PC-9 (cell line): ENCODE measurements at regions not wholly inside any gene's neighbourhood (a gene's known extent, or its start where the extent isn't known, plus 50 kb on each side); places are given as distances from the start of the nearest gene placed in this dataset.

Experiments
- BruUV-seq: library from RNA; stranded (reverse); fragments of 400-500 nt; replicated peaks from 2 replicates; lab custom pipeline; 2021; lab: Mats Ljungman, UMichigan
- CTCF ChIA-PET: fragments of 300-600 bp; sonication (Branson Sonifier 250); formaldehyde crosslinking; loops from one replicate; lab custom pipeline; 2022; ENCODE audit warnings: antibody characterized with exemption; lab: Charles Lee
- POLR2A ChIA-PET: fragments of 300-600 bp; sonication (Branson Sonifier 250); formaldehyde crosslinking; loops from one replicate; lab custom pipeline; 2022; ENCODE audit warnings: antibody characterized with exemption; ENCODE audit not compliant: unreplicated experiment; lab: Charles Lee
- DNase-seq, 2 experiments: peaks; one replicate each; pipeline versions ENCODE4 v3.0.0 to v3.0.0-alpha.2; 2015 to 2022; ENCODE audit warnings: mixed read lengths in 1 of 2
- H2AFZ ChIP-seq: fragments of 200-600 bp; sonication (generic); 2 replicates; pipeline ENCODE4 v1.8.1; 2017; ENCODE audit warnings: antibody characterized with exemption
- H3F3A ChIP-seq: fragments of 200-600 bp; sonication (generic); 2 replicates; pipeline ENCODE4 v1.8.1; 2017; ENCODE audit warnings: antibody characterized with exemption, mild to moderate bottlenecking, low read depth; ENCODE audit not compliant: insufficient read depth
- H3K27ac ChIP-seq: fragments of 200-600 bp; sonication (generic); 2 replicates; pipeline ENCODE4 v1.6.1; 2016; ENCODE audit warnings: mixed run types
- H3K27me3 ChIP-seq: fragments of 200-600 bp; sonication (generic); 2 replicates; pipeline ENCODE4 v1.6.1; 2016; ENCODE audit warnings: low read depth, mixed run types; ENCODE audit not compliant: insufficient read depth
- H3K36me3 ChIP-seq: fragments of 200-600 bp; sonication (generic); 2 replicates; pipeline ENCODE4 v1.6.1; 2016; ENCODE audit warnings: low read depth, mixed run types
- H3K4me1 ChIP-seq: fragments of 200-600 bp; sonication (generic); replicated peaks from 2 replicates; pipeline ENCODE4 v1.6.1; 2016; ENCODE audit warnings: mixed run types; ENCODE audit not compliant: insufficient read depth
- H3K4me2 ChIP-seq: fragments of 200-600 bp; sonication (generic); 2 replicates; pipeline ENCODE4 v1.6.1; 2017; ENCODE audit warnings: mixed run types
- H3K4me3 ChIP-seq: fragments of 200-600 bp; sonication (generic); 2 replicates; pipeline ENCODE4 v1.6.1; 2016; ENCODE audit warnings: mixed run types
- H3K79me2 ChIP-seq: fragments of 200-600 bp; sonication (generic); 2 replicates; pipeline ENCODE4 v1.6.1; 2017; ENCODE audit warnings: low read depth, mixed run types
- H3K9me2 ChIP-seq: fragments of 200-600 bp; sonication (generic); 2 replicates; pipeline ENCODE4 v1.8.1; 2017; ENCODE audit warnings: mild to moderate bottlenecking; ENCODE audit not compliant: insufficient read depth
- H3K9me3 ChIP-seq: fragments of 200-600 bp; sonication (generic); 2 replicates; pipeline ENCODE4 v1.8.1; 2016; ENCODE audit warnings: low read depth; ENCODE audit not compliant: insufficient read depth
- H4K20me1 ChIP-seq: fragments of 200-600 bp; sonication (generic); 2 replicates; pipeline ENCODE4 v1.8.1; 2017; ENCODE audit not compliant: insufficient read depth
- CTCF ChIP-seq: fragments of 200-600 bp; sonication (generic); conservative IDR thresholded peaks from 2 replicates; pipeline ENCODE4 v1.6.1; 2017; ENCODE audit warnings: mixed run types, antibody characterized with exemption, mild to moderate bottlenecking, moderate library complexity
- EZH2 ChIP-seq: fragments of 200-600 bp; sonication (generic); IDR thresholded peaks from 2 replicates; pipeline ENCODE4 v1.8.0; 2017; ENCODE audit warnings: antibody characterized with exemption, low read depth
- intact Hi-C: fragments of 100-400 bp; cut with micrococcal nuclease; formaldehyde crosslinking; loops from one replicate; pipeline ENCODE4 v1.10.0; 2022; ENCODE audit not compliant: unreplicated experiment

DNA sequence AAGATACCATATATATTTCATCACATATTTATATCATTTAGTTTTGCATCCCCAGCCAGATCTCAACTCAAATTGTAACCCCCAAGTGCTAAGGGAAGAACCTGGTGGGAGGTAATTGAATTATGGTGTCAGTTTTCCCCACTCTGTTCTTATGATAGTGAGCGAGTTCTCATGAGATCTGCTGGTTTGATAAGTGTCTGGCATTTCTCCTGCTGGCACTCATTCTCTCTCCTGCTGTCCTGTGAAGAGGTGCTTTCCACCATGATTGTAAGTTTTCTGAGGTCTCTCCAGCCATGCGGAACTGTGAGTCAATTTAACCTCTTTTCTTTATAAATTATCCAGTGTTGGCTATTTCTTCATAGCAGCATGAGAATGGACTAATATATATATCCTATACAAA, 462.5 kb upstream of the SLITRK5 start:
- ChIA-PET POLR2A (no interaction called here), CTCF (no interaction called here)
- no peak for DNase-seq
- Histone ChIP-seq H4K20me1 (no peaks in the 10 kb centered on the region), H3K36me3 (no peaks in the 10 kb centered on the region), H3K27me3 (no peaks in the 10 kb centered on the region), H3F3A (no peaks in the 10 kb centered on the region), H3K9me3 (no peaks in the 10 kb centered on the region), H3K9me2 (no peaks in the 10 kb centered on the region), H3K4me1 (no peaks in the 10 kb centered on the region), H2AFZ (no peak overlapping the region), H3K4me3 (no peak overlapping the region), H3K79me2 (no peaks in the 10 kb centered on the region), H3K4me2 (no peak overlapping the region), H3K27ac (no peak overlapping the region)
- intact Hi-C loops, result no loop called here
- BruUV-seq, result no TSS peak
- TF ChIP-seq EZH2 (no peak), CTCF (no peak)

DNA sequence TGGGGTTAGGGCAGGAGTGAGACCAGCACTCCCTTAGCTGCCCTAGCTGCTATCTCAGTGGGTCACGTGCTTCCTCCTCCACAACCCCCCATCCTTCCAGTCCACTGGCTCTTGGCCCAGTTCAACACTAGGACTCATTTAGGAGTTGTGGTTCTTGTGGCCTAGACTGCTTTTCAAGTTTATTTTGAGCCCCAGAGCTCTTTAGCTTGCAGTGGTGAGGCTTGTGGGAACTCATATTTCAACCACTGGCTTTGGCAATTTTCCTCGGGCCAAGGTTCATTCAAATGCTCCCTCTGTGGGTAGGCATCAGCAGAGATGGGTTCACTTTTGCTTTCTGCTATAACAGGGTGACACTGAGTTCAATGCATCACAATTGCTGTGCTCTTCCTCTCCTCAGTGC, 436.2 kb upstream of the SLITRK5 start:
- Histone ChIP-seq H3K27ac (no peak overlapping the region), H4K20me1 (no peaks in the 10 kb centered on the region), H3K9me3 (no peaks in the 10 kb centered on the region), H2AFZ (no peak overlapping the region), H3K4me3 (no peak overlapping the region), H3K4me2 (no peak overlapping the region), H3F3A (no peaks in the 10 kb centered on the region), H3K27me3 (no peaks in the 10 kb centered on the region), H3K4me1 (no peaks in the 10 kb centered on the region), H3K36me3 (no peaks in the 10 kb centered on the region), H3K9me2 (no peaks in the 10 kb centered on the region), H3K79me2 (no peaks in the 10 kb centered on the region)
- TF ChIP-seq CTCF, result no peak
- TF ChIP-seq EZH2, result no peak
- intact Hi-C loops, result no loop called here
- ChIA-PET CTCF (no interaction called here), POLR2A (no interaction called here)
- BruUV-seq, result no TSS peak
- DNase-seq, result no peak

DNA sequence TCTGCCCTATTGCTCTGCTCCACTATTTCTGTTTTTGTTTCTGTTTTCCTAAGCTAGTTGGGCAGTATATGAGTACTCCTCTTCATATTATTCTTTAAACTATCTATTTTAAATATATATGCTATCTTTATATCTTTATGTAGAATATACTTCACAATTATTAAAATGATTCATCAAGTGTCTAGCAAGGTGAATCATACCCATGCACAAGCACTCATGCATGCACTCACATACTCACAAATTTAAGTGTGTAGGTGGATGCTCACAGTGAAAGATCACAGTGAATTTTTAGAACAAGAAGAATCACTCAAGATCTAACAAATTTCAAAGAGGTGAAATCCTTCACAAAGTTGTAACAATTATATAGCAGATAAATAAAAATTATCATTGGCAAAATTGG, 435.6 kb upstream of the SLITRK5 start:
- no TSS peak for BruUV-seq
- Histone ChIP-seq H4K20me1 (no peaks in the 10 kb centered on the region), H3K4me1 (no peaks in the 10 kb centered on the region), H3K27me3 (no peaks in the 10 kb centered on the region), H3K79me2 (no peaks in the 10 kb centered on the region), H3K4me3 (no peak overlapping the region), H3K4me2 (no peak overlapping the region), H2AFZ (no peak overlapping the region), H3K9me2 (no peaks in the 10 kb centered on the region), H3F3A (no peaks in the 10 kb centered on the region), H3K27ac (no peak overlapping the region), H3K9me3 (no peaks in the 10 kb centered on the region), H3K36me3 (no peaks in the 10 kb centered on the region)
- TF ChIP-seq EZH2 (no peak), CTCF (no peak)
- DNase-seq, result no peak
- POLR2A ChIA-PET, result no interaction called here
- intact Hi-C loops, result no loop called here
- CTCF ChIA-PET, result no interaction called here
